Panc1 (cell line): ENCODE measurements at regions not wholly inside any gene's neighbourhood (a gene's known extent, or its start where the extent isn't known, plus 50 kb on each side); places are given as distances from the start of the nearest gene placed in this dataset.

Experiments
- ATAC-seq: fragments of 200-7000 bp; cut with Tn5 transposase; 2 replicates; pipeline ENCODE4 v1.9.1; 2020; ENCODE audit warnings: mild to moderate bottlenecking, moderate library complexity
- BruUV-seq: library from RNA; stranded (reverse); fragments of 400-500 nt; replicated peaks from 2 replicates; lab custom pipeline; 2021; lab: Mats Ljungman, UMichigan
- CTCF ChIA-PET: fragments of 300-600 bp; sonication (Branson Sonifier 250); formaldehyde crosslinking; loops from one replicate; lab custom pipeline; 2022; ENCODE audit warnings: antibody characterized with exemption; lab: Charles Lee
- POLR2A ChIA-PET: fragments of 300-600 bp; sonication (Branson Sonifier 250); formaldehyde crosslinking; loops from one replicate; lab custom pipeline; 2022; ENCODE audit warnings: antibody characterized with exemption; lab: Charles Lee
- DNase-seq: peaks from one replicate; pipeline ENCODE4 v3.0.0-alpha.2; 2010; ENCODE audit warnings: low read depth, low spot score
- H3K27ac ChIP-seq: 2 replicates; pipeline ENCODE4 v1.5.1; 2011; ENCODE audit warnings: mild to moderate bottlenecking, low read length, inconsistent platforms
- H3K27me3 ChIP-seq: fragments of 200-500 bp; sonication (Bioruptor generic); 2 replicates; pipeline ENCODE4 v1.6.0; 2014; ENCODE audit warnings: low read length, inconsistent platforms; ENCODE audit not compliant: control insufficient read depth, insufficient read depth
- H3K36me3 ChIP-seq: fragments of 200-500 bp; sonication (Bioruptor generic); 2 replicates; pipeline ENCODE4 v1.5.1; 2014; ENCODE audit warnings: inconsistent platforms, mild to moderate bottlenecking, low read length, moderate library complexity; ENCODE audit not compliant: control insufficient read depth, insufficient read depth
- H3K4me1 ChIP-seq: 2 replicates; pipeline ENCODE4 v1.5.1; 2011; ENCODE audit warnings: inconsistent platforms, mild to moderate bottlenecking, low read length, moderate library complexity; ENCODE audit not compliant: control insufficient read depth, insufficient read depth
- H3K4me3 ChIP-seq, 2 experiments: 2 replicates each; pipeline ENCODE4 v1.5.1; 2011 to 2012; ENCODE audit warnings: low read depth in 2 of 2, low read length in 2 of 2, mild to moderate bottlenecking in 2 of 2, inconsistent platforms in 1 of 2, moderate library complexity in 1 of 2
- H3K9me3 ChIP-seq: fragments of 200-500 bp; sonication (Bioruptor generic); 2 replicates; pipeline ENCODE4 v1.5.1; 2014; ENCODE audit warnings: low read depth, mild to moderate bottlenecking, inconsistent platforms, low read length, moderate library complexity; ENCODE audit not compliant: control insufficient read depth, insufficient read depth
- POLR2AphosphoS5 ChIP-seq: IDR thresholded peaks from 2 replicates; pipeline ENCODE4 v1.6.1; 2012; ENCODE audit warnings: mild to moderate bottlenecking, low read depth, low read length, moderate library complexity
- SIN3A ChIP-seq: IDR thresholded peaks from 2 replicates; pipeline ENCODE4 v1.6.1; 2012; ENCODE audit warnings: low read depth, mild to moderate bottlenecking, low read length, moderate library complexity, borderline replicate concordance; ENCODE audit not compliant: insufficient read depth
- TCF7L2 ChIP-seq: IDR thresholded peaks from 2 replicates; pipeline ENCODE4 v1.6.1; 2011; ENCODE audit warnings: mild to moderate bottlenecking, low read depth, low read length, inconsistent platforms
- in situ Hi-C: cut with HindIII; loops from 2 replicates; pipeline ENCODE4 v1.10.0; 2016; ENCODE audit warnings: low sequenced_read_pairs, low pct_unique_long_range_greater_than_20kb
- intact Hi-C: fragments of 100-400 bp; cut with micrococcal nuclease; formaldehyde crosslinking; loops from one replicate; pipeline ENCODE4 v1.10.0; 2022; ENCODE audit not compliant: unreplicated experiment
- TF ChIP-seq, protein P1 (sequence below), 2 experiments: IDR thresholded peaks; 2 replicates each; pipeline ENCODE4 v1.6.1; 2011 to 2012; ENCODE audit warnings: low read depth in 2 of 2, control low read depth in 1 of 2, low read length in 1 of 2, mild to moderate bottlenecking in 1 of 2, moderate library complexity in 1 of 2; ENCODE audit not compliant: insufficient read depth in 1 of 2
- TF ChIP-seq, protein P2 (sequence below): fragments of 450-650 bp; IDR thresholded peaks from 2 replicates; pipeline ENCODE4 v1.5.1; 2017; ENCODE audit warnings: mild to moderate bottlenecking

DNA sequence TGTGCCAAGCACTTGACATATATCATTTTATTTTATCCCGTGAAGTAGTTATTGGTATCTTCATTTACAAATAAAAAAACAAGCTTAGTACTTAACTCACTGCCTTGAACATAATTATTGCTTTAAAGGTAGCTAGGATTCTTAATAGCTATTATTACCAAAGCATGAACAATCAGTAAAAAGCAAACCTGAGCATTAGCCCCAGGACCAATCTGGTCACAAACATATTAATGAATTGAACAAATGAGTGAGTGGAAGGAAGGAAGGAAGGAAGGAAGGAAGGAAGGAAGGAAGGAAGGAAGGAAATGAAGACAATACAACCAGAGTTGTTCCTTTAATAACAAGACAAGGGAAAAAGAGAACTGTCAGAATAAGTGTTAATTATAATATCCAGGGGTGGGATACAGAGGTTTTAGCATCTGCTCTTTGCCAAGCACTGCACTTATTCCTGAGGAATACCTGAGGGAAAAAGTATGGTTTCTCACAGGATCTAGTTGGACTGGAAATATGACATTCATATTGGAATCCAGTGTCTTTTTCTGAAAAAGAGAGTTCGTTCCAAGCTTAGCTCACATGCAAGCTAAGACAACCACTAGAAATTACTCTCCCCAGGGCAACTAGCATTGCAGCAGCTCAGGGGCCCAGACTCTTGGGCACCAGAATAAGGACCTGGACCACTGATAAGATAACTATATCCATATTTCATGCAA lies 172.9 kb upstream of the MGMT start:
- no peaks in the 10 kb centered on the region for H3K36me3 ChIP-seq
- TF ChIP-seq, protein P1, sequence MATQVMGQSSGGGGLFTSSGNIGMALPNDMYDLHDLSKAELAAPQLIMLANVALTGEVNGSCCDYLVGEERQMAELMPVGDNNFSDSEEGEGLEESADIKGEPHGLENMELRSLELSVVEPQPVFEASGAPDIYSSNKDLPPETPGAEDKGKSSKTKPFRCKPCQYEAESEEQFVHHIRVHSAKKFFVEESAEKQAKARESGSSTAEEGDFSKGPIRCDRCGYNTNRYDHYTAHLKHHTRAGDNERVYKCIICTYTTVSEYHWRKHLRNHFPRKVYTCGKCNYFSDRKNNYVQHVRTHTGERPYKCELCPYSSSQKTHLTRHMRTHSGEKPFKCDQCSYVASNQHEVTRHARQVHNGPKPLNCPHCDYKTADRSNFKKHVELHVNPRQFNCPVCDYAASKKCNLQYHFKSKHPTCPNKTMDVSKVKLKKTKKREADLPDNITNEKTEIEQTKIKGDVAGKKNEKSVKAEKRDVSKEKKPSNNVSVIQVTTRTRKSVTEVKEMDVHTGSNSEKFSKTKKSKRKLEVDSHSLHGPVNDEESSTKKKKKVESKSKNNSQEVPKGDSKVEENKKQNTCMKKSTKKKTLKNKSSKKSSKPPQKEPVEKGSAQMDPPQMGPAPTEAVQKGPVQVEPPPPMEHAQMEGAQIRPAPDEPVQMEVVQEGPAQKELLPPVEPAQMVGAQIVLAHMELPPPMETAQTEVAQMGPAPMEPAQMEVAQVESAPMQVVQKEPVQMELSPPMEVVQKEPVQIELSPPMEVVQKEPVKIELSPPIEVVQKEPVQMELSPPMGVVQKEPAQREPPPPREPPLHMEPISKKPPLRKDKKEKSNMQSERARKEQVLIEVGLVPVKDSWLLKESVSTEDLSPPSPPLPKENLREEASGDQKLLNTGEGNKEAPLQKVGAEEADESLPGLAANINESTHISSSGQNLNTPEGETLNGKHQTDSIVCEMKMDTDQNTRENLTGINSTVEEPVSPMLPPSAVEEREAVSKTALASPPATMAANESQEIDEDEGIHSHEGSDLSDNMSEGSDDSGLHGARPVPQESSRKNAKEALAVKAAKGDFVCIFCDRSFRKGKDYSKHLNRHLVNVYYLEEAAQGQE (IDR thresholded peaks at IDR 0.05; ENCODE audit: insufficient read depth in 1 of 2, low read depth in 2 of 2, low read length in 1 of 2) = no peak
- TF ChIP-seq TCF7L2 = no peak
- POLR2A ChIA-PET = no interaction called here
- intact Hi-C loops (no loop called here), in situ Hi-C loops (no loop called here)
- CTCF ChIA-PET = no interaction called here
- no peaks in the 10 kb centered on the region for H3K9me3 ChIP-seq
- H3K4me3 ChIP-seq = no peak overlapping the region
- no peak for ATAC-seq
- no TSS peak for BruUV-seq
- no peak overlapping the region for H3K27ac ChIP-seq
- DNase-seq = no peak
- no peaks in the 10 kb centered on the region for H3K4me1 ChIP-seq
- H3K27me3 ChIP-seq = no peaks in the 10 kb centered on the region; the same call in 1 of the 2 replicates

DNA sequence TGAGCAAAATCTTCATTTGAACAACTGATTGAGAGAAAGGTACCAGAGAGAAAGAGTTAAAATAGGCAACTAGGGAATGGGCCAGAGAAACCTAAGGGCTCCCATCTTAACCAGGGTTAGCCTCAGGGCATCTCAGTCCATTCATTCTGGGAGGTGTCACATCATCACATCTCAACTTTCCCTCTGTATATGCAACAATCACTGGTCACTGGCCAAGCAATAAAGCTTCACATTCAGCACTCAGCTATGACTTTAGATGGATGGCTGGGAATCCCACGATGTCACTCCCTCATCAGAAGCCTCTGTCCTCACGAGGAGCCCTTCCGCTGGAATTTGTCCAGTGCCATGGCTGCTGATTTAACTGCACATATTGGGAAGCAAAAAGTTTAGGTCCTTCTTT lies 172.1 kb upstream of the MGMT start:
- Histone ChIP-seq H3K36me3 (no peaks in the 10 kb centered on the region), H3K27me3 (no peaks in the 10 kb centered on the region; the same call in 1 of the 2 replicates), H3K4me1 (no peaks in the 10 kb centered on the region), H3K4me3 (no peak overlapping the region), H3K27ac (no peak overlapping the region), H3K9me3 (no peaks in the 10 kb centered on the region)
- in situ Hi-C loops = no loop called here
- ChIA-PET POLR2A (no interaction called here), CTCF (no interaction called here)
- intact Hi-C loops = no loop called here
- BruUV-seq = no TSS peak
- ATAC-seq = no peak
- DNase-seq = no peak
- TF ChIP-seq TCF7L2 (no peak), SIN3A (no peak), POLR2AphosphoS5 (no peak)
- TF ChIP-seq, protein P2, sequence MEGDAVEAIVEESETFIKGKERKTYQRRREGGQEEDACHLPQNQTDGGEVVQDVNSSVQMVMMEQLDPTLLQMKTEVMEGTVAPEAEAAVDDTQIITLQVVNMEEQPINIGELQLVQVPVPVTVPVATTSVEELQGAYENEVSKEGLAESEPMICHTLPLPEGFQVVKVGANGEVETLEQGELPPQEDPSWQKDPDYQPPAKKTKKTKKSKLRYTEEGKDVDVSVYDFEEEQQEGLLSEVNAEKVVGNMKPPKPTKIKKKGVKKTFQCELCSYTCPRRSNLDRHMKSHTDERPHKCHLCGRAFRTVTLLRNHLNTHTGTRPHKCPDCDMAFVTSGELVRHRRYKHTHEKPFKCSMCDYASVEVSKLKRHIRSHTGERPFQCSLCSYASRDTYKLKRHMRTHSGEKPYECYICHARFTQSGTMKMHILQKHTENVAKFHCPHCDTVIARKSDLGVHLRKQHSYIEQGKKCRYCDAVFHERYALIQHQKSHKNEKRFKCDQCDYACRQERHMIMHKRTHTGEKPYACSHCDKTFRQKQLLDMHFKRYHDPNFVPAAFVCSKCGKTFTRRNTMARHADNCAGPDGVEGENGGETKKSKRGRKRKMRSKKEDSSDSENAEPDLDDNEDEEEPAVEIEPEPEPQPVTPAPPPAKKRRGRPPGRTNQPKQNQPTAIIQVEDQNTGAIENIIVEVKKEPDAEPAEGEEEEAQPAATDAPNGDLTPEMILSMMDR = no peak

DNA sequence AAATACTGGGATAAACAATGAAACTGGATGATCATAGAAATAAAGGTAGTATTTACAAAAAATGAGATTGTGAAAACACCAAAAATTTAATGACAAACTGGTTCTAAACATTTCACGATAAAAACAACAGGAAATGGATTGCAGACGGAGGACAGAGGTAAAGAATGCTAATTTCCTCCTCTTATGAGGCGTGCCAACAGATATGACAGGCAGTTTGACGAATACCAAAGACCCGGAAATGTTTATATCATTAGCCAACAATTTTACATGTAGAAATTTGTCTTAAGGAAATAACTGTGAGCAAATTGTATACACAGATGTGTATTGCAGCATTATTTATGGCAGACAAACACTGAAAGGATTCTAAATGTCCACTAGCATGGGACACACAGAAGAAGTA lies 162.0 kb upstream of the MGMT start:
- BruUV-seq = no TSS peak
- Histone ChIP-seq H3K9me3 (0 out of 2 replicates have a peak, but pooled peaks cover 2% of the 10 kb centered on the region), H3K27me3 (0 out of 2 replicates have a peak, but pooled peaks cover 5% of the 10 kb centered on the region), H3K4me1 (no peaks in the 10 kb centered on the region), H3K36me3 (no peaks in the 10 kb centered on the region), H3K4me3 (no peak overlapping the region), H3K27ac (no peak overlapping the region)
- ATAC-seq = no peak
- intact Hi-C loops (no loop called here), in situ Hi-C loops (no loop called here)
- TF ChIP-seq POLR2AphosphoS5 = no peak
- TF ChIP-seq TCF7L2 = no peak
- TF ChIP-seq, protein P2 = no peak
- TF ChIP-seq, protein P1 (IDR thresholded peaks at IDR 0.05; ENCODE audit: insufficient read depth in 1 of 2, low read depth in 2 of 2, low read length in 1 of 2) = no peak
- TF ChIP-seq SIN3A = no peak
- CTCF ChIA-PET = interaction anchor here (0.6 kb wide), 1 partner anchor 9 kb away, joined by 5 read pairs; no protein-coding TSS in a partner anchor
- POLR2A ChIA-PET = no interaction called here
- DNase-seq = no peak
